HUDEP-2 (cell line): ENCODE measurements at regions not wholly inside any gene's neighbourhood (a gene's known extent, or its start where the extent isn't known, plus 50 kb on each side); places are given as distances from the start of the nearest gene placed in this dataset.

Experiments
- DNase-seq, 76 experiments: peaks; one replicate each; lab custom pipeline; 2025; ENCODE audit not compliant: unreplicated experiment in 76 of 76; lab: John Stamatoyannopoulos, UW

DNA sequence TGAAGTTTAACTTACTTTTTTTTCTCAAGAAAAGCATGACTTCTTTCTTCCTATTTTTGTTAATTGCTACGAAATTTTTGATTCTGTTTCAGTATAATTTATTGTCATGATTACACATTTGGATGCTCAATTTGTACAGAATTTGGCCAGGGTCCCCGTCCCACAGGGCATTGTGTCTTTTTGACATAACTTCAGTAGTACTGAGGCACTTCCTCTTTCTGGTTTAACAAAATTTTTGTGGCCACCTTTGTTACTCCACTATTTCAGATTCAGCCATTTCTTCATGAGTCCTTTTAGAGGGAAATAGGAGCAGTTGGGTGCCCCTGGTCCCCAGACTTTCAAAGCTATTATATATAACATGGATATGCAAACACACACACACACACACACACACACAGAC is 1248.7 kb downstream of the PCDH7 start:
- DNase-seq = no peak

GRCh38 chr4:31974490-31975002 is 1254.4 kb downstream of the PCDH7 start:
- DNase-seq = no peak

DNA sequence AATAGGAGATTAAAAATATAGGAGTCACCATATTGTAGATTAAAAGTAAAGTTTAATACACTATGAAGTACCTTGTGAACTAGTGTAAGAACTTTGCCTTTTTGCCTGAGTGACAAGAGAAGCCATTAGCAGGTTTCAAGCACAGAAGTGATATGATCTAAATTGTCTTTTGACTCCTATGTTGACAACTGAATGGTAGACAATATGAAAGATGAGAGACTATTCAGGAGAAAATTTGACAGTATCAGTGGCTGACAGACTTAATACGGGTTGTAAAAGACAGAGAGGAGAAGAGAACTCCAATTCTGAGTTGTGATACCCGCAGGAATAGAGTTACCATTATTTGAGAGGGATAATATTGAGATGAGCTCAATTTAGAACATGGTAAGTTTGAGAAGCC is 1259.8 kb downstream of the PCDH7 start:
- no peak for DNase-seq

GRCh38 chr4:31983246-31983645 is 1263.1 kb downstream of the PCDH7 start:
- no peak for DNase-seq

- no peak for DNase-seq
Observed at GRCh38 chr4:31983677-31984076, 1263.5 kb downstream of the PCDH7 start.

GRCh38 chr4:31984872-31985271 is 1264.7 kb downstream of the PCDH7 start:
- no peak for DNase-seq

- DNase-seq = peak in 67 of 76 experiments; percentile 2 to 73 (median 47)
Observed at GRCh38 chr4:31995943-31996901, 1276.1 kb downstream of the PCDH7 start.

GRCh38 chr4:31998807-31999206 is 1278.6 kb downstream of the PCDH7 start:
- DNase-seq = peak in 45 of 76 experiments; percentile 1 to 54 (median 17)

DNA sequence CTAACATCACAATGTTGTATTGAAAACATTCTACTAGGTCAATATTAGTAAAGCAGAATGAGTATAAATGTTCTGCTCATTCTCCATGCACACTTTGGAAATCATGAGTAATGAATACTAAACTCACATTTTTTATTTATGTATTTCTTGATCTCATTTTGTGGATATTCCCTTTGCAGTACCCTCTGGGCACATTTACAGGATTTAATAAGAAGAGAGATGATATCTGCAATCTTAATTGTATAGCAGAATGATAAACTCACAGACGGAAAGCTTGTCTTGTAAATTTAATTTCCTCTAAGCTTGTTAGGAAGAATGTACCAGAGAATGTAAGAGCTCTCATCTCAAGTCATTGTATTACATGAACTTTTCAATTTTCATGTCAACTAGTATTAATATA is 1279.7 kb downstream of the PCDH7 start:
- DNase-seq = no peak

DNA sequence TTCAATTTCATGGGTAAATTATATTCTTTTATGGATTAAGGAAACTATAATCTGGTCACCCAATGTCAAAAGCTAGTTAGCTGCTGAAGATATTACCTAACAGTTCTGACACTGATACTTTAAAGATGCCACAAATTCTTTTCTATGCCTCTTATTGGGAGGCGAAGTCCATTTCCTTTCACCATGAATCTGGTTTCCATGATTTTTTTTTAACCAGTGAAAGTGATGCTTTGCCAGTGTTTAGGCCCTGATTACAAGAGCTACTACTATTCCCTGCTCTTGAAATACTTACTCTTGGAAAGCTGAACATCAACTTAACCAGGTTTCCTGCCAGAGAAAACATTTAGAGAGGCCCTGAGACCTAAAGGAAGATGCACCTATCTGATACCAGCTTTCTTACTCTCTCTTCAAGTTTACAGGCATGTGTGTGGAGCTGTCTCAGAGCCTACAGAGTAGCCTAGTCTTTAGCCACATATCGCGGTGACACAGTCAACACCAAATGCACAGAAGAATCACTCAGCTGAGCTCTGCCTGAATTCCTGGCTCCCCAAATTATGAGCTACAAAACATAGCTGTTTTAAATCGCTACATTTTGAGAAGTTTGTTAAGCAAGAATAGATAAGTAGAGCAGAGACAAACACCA is 1280.8 kb downstream of the PCDH7 start:
- DNase-seq = peak in 4 of 76 experiments; percentile 4 to 14 (median 7)

DNA sequence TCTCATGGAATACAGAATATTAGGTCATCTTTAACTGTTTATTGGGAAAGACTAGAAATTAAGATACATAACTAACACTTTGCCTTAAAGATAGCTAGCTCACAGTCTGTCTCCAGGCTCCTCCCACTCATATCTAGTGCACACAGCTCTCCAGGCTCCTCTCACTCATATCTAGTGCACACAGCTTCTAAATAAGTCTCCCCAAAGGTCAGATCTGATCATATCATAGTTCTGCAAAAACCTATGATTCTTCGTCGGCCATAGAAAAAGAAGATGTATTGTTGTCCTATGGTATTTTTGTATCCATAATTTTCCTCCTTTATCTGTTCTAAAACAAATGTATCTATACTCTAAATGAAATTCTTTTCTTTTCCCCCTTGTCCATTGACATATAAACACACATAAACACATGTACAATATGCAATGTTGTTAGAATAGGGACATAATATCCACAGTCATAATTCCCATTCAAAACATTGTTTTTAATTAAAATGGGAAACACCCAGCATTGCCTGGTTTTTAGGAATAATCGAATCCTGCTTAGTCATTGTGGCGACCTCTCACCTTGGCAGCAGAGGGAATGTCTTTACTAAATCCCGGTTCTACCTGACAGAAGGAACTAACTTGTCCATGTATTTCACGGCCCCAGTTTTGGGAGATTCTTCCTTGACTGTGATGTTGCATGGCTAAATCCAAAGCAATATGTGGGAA is 1282.0 kb downstream of the PCDH7 start:
- DNase-seq = peak in 72 of 76 experiments; percentile 1 to 91 (median 62)

GRCh38 chr4:32003548-32003947 is 1283.4 kb downstream of the PCDH7 start:
- DNase-seq = peak in 6 of 76 experiments; percentile 0 to 16 (median 9)

DNA sequence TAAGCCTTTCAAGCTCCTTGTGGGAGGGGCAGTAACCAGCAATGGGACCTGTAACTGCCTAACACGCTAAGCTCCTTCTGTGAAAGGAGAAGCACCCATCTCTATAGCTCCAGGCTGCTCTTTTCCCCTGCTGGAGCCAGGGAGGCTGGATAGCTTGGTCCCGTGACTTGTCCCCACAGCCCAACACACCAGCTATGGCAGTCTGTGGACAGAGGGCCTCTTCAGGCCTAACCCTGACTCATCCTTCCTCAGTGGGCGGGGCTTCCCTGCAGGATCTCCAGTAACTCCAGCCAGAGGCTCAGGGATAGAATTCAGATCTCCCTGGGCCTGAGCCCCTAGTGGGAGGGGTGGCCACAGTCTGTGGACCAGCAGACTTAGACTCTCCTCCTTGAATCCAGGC is 1290.1 kb downstream of the PCDH7 start:
- peak in 1 of 76 experiments; percentile 1 for DNase-seq

- DNase-seq = peak in 3 of 76 experiments; percentile 12 to 22 (median 20)
Observed at GRCh38 chr4:32022071-32022470, 1301.9 kb downstream of the PCDH7 start.

DNA sequence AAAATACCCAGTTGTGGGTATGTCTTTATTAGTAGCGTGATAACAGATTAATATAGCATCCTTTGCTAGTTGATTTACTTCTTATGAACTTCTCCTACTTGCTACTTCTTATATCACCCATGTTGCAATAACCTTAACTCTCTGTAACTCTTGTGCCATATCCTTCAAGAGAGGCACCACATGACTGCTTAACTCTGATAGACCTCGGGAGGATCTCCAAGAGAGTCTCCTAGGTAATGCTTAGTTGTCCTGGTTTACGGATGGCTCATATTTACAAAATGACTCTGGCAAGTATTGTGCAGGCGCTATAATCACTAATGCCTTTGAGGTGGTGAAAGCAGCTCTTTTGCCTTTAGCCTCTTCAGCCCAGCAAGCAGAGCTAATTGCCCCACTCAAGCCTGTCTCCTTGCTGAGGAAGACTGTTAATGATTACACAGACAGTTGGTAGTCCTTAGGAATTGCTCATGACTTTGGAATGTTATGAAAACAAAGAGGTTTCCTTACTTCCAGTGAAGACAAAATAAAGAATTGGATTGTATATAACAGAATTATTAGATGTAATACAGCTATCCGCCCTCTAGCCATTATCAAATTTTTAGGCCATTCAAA is 1305.8 kb downstream of the PCDH7 start:
- no peak for DNase-seq

GRCh38 chr4:32030406-32030805 is 1310.2 kb downstream of the PCDH7 start:
- DNase-seq = no peak

DNA sequence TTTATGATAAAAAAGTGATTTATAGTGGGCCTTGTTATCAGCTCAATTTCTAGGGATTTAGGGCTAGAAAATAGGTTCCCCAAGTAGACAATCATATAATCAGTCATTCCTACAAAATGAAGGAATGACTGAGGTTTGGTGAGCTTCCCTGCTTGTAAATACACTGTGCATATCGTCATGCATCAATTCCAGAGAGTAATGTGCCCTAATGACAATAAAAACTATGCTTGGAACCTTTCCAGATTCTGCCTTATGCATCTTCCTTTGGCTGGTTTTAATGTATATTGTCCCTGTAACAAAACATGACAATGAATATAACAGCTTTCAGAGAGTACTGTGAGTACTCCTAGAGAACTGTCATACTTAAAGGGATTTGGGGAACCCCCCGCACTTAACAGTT is 1310.9 kb downstream of the PCDH7 start:
- DNase-seq = no peak

DNA sequence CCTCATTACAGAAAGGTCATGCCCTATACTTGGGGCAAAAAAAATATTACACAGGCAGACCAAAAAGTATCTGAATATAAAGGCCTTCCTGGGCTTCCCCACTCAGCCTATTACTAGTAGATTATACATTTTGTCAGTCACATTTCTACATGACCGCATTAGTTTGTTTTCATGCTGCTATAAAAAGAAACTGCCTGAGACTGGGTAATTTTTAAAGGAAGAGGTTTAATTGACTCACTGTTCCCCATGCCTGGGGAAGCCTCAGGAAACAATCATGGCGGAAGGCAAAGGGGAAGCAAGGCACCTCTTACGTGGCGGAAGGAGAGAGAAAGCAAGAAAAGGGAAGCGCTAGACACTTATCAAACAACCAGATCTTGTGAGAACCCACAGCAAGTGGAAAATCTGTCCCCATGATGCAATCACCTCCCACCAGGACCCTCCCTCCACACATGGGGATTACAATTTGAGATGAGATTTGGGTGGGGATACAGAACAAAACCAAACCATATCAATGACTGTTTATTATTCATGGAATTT is 1312.0 kb downstream of the PCDH7 start:
- DNase-seq = no peak

DNA sequence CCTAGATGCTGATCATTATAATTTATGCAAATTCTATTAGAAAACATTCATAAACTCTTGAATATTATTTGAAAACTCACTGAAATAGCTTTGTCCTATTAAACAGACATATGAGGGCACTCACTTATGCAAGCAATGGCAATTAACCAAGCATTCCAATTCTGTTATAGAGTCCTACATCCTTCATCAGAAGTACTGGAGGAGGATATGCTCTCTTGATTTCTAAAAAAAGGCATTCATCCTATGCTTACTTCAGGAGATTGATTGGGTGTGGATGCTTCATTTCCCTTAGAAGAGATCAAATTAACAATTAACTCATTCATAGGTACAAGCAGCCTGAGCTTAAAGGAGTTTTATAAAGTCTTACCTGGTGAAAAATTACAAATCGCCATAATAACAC is 1317.2 kb downstream of the PCDH7 start:
- DNase-seq = no peak
